ENCODE measurements at regions not wholly inside any gene's neighbourhood (a gene's known extent, or its start where the extent isn't known, plus 50 kb on each side); places are given as distances from the start of the nearest gene placed in this dataset.

DNA sequence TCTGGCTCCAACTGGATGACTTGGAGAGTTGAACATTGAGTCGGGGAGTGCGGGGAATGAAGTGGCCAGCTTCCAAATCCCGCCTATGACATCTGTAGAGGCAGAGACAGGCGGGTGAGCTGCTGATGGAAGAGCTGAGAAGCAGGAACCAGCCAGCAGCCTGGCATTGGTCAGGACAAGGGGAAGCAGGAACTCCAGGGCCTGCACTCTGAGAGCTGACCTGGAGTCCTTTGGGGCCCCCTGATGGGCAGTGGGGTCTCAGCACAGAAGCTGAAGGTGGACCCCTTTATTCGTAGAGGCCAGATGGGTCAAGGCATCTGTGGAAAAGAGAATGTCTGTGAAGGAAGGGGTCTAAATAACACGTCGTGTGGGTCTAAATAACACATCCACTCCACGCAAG lies 57.0 kb downstream of the SEC61G start:
- TF ChIP-seq CTCF (IDR thresholded peaks at IDR 0.05 in 8 of 11, conservative IDR thresholded peaks at IDR 0.05 in 3 of 11) (no peak), POLR2A (IDR thresholded peaks at IDR 0.05) (no peak), POLR2AphosphoS5 (IDR thresholded peaks at IDR 0.05) (no peak)

All from spleen (tissue), 7 donors.